ENCODE measurements at regions not wholly inside any gene's neighbourhood (a gene's known extent, or its start where the extent isn't known, plus 50 kb on each side); places are given as distances from the start of the nearest gene placed in this dataset.

GRCh38 chr16:24414534-24414933 is 124.8 kb upstream of the RBBP6 start:
- no peaks in the 10 kb centered on the region for H3K36me3 ChIP-seq (ENCODE audit: insufficient read depth, low read length)
- H2AFZ ChIP-seq (ENCODE audit: low read length) = no peak overlapping the region
- H3K9me2 ChIP-seq (replicated peaks; ENCODE audit: insufficient read depth, low read length) = no peaks in the 10 kb centered on the region
- no peak overlapping the region for H3K4me3 ChIP-seq (ENCODE audit: low read length)
- H3K9me3 ChIP-seq (ENCODE audit: low read length) = no peaks in the 10 kb centered on the region
- H3K27ac ChIP-seq (ENCODE audit: low read length) = no peak overlapping the region
- peaks cover under 1% of the 10 kb centered on the region for H3K4me1 ChIP-seq (ENCODE audit: low read length)
- no peaks in the 10 kb centered on the region; the same call in 1 of the 2 replicates for H3K27me3 ChIP-seq (ENCODE audit: low read length)
- no peaks in the 10 kb centered on the region for H3K79me2 ChIP-seq (ENCODE audit: low read length)
- no peak overlapping the region for H3K9ac ChIP-seq (ENCODE audit: low read length)
- DNase-seq = no peak
- no peaks in the 10 kb centered on the region for H4K20me1 ChIP-seq (ENCODE audit: insufficient read depth, low read depth, low read length)
- no peak overlapping the region for H3K4me2 ChIP-seq (ENCODE audit: low read depth, low read length, poor library complexity, severe bottlenecking)

GRCh38 chr16:24418733-24419132 is 120.6 kb upstream of the RBBP6 start:
- DNase-seq = no peak
- H3K36me3 ChIP-seq (ENCODE audit: insufficient read depth, low read length) = no peaks in the 10 kb centered on the region
- no peak overlapping the region for H3K4me2 ChIP-seq (ENCODE audit: low read depth, low read length, poor library complexity, severe bottlenecking)
- no peaks in the 10 kb centered on the region for H3K9me3 ChIP-seq (ENCODE audit: low read length)
- H3K27me3 ChIP-seq (ENCODE audit: low read length) = no peaks in the 10 kb centered on the region; the same call in 1 of the 2 replicates
- no peak overlapping the region for H3K27ac ChIP-seq (ENCODE audit: low read length)
- H3K9me2 ChIP-seq (replicated peaks; ENCODE audit: insufficient read depth, low read length) = no peaks in the 10 kb centered on the region
- no peak overlapping the region for H3K9ac ChIP-seq (ENCODE audit: low read length)
- no peaks in the 10 kb centered on the region for H4K20me1 ChIP-seq (ENCODE audit: insufficient read depth, low read depth, low read length)
- H3K79me2 ChIP-seq (ENCODE audit: low read length) = no peaks in the 10 kb centered on the region
- no peak overlapping the region for H3K4me3 ChIP-seq (ENCODE audit: low read length)
- H3K4me1 ChIP-seq (ENCODE audit: low read length) = peaks cover 5% of the 10 kb centered on the region
- H2AFZ ChIP-seq (ENCODE audit: low read length) = no peak overlapping the region

GRCh38 chr16:24423312-24423711 is 116.1 kb upstream of the RBBP6 start:
- Histone ChIP-seq H2AFZ (ENCODE audit: low read length) (no peak overlapping the region), H3K79me2 (ENCODE audit: low read length) (no peaks in the 10 kb centered on the region), H3K4me2 (ENCODE audit: low read depth, low read length, poor library complexity, severe bottlenecking) (no peak overlapping the region), H3K4me1 (ENCODE audit: low read length) (peaks cover 5% of the 10 kb centered on the region), H3K9ac (ENCODE audit: low read length) (no peak overlapping the region), H3K36me3 (ENCODE audit: insufficient read depth, low read length) (no peaks in the 10 kb centered on the region), H3K27ac (ENCODE audit: low read length) (no peak overlapping the region), H3K27me3 (ENCODE audit: low read length) (no peaks in the 10 kb centered on the region), H3K9me2 (replicated peaks; ENCODE audit: insufficient read depth, low read length) (no peaks in the 10 kb centered on the region), H3K9me3 (ENCODE audit: low read length) (no peaks in the 10 kb centered on the region), H4K20me1 (ENCODE audit: insufficient read depth, low read depth, low read length) (no peaks in the 10 kb centered on the region), H3K4me3 (ENCODE audit: low read length) (no peak overlapping the region)
- DNase-seq = no peak

DNA sequence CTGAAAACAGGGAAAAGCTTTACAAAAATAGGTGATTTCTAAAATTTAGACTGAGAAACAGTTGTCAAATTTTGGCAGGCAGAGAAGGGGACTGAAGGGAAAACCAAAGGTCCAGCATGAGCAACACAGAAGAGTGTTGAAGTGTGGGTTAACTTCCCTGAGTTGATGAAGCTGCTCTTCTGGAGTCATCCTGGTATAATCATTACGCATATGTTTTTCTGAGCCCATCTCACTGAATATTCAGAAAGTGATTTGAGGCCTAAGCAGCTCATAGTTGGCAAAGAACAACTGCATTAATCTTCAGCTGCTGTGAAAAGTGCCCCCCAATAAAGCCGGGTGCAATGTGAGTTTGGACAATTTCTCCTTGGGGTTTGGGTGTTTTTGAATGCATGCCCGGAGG is 115.0 kb upstream of the RBBP6 start:
- Histone ChIP-seq H3K27me3 (ENCODE audit: low read length) (no peaks in the 10 kb centered on the region), H4K20me1 (ENCODE audit: insufficient read depth, low read depth, low read length) (no peaks in the 10 kb centered on the region), H3K4me1 (ENCODE audit: low read length) (peaks cover 5% of the 10 kb centered on the region), H3K9ac (ENCODE audit: low read length) (no peak overlapping the region), H3K36me3 (ENCODE audit: insufficient read depth, low read length) (no peaks in the 10 kb centered on the region), H3K9me3 (ENCODE audit: low read length) (no peaks in the 10 kb centered on the region), H2AFZ (ENCODE audit: low read length) (no peak overlapping the region), H3K27ac (ENCODE audit: low read length) (no peak overlapping the region), H3K79me2 (ENCODE audit: low read length) (no peaks in the 10 kb centered on the region), H3K4me3 (ENCODE audit: low read length) (no peak overlapping the region), H3K9me2 (replicated peaks; ENCODE audit: insufficient read depth, low read length) (no peaks in the 10 kb centered on the region), H3K4me2 (ENCODE audit: low read depth, low read length, poor library complexity, severe bottlenecking) (no peak overlapping the region)
- no peak for DNase-seq

DNA sequence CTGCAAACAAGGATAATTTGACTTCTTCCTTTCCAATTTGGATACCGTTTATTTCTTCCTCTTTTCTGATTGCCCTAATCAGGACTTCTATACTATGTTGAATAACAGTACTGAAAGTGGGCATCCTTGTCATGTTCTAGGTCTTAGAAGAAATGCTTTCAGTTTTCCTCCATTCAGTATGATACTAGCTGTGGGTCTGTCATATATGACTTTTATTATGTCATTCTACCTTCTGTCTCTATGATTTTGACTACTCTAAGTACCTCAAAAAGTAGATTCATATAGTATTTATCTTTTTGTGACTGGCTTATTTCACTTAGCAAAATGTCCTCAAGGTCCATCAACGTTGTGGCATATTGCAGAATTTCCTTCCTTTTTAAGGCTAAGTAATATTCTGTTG is 111.5 kb upstream of the RBBP6 start:
- H3K36me3 ChIP-seq (ENCODE audit: insufficient read depth, low read length) = no peaks in the 10 kb centered on the region
- H3K4me2 ChIP-seq (ENCODE audit: low read depth, low read length, poor library complexity, severe bottlenecking) = no peak overlapping the region
- no peak overlapping the region for H3K4me3 ChIP-seq (ENCODE audit: low read length)
- H4K20me1 ChIP-seq (ENCODE audit: insufficient read depth, low read depth, low read length) = no peaks in the 10 kb centered on the region
- H3K9me3 ChIP-seq (ENCODE audit: low read length) = no peaks in the 10 kb centered on the region
- no peaks in the 10 kb centered on the region for H3K27me3 ChIP-seq (ENCODE audit: low read length)
- no peak overlapping the region for H3K27ac ChIP-seq (ENCODE audit: low read length)
- no peak for DNase-seq
- H3K4me1 ChIP-seq (ENCODE audit: low read length) = no peaks in the 10 kb centered on the region
- H3K79me2 ChIP-seq (ENCODE audit: low read length) = no peaks in the 10 kb centered on the region
- no peak overlapping the region for H3K9ac ChIP-seq (ENCODE audit: low read length)
- no peaks in the 10 kb centered on the region for H3K9me2 ChIP-seq (replicated peaks; ENCODE audit: insufficient read depth, low read length)
- no peak overlapping the region for H2AFZ ChIP-seq (ENCODE audit: low read length)

DNA sequence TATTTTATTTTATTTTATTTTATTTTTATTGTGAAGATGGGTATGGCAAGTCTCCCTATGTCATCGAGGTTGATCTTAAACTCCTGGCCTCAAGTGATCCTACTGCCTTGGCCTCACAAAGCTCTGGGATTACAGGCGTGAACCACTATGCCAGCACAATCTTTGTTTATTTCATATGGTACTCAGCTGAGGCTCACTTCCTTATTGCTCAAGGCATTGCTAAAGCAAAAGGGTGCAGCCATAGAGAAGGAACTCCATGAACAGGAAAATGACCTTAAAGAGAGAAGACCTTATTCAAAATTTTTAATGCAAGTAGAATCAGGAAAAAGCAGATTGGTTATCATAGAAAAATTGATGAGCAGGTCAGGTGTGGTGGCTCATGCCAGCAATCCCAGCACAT is 110.6 kb upstream of the RBBP6 start:
- Histone ChIP-seq H3K27me3 (ENCODE audit: low read length) (no peaks in the 10 kb centered on the region), H3K36me3 (ENCODE audit: insufficient read depth, low read length) (no peaks in the 10 kb centered on the region), H3K4me2 (ENCODE audit: low read depth, low read length, poor library complexity, severe bottlenecking) (no peak overlapping the region), H2AFZ (ENCODE audit: low read length) (no peak overlapping the region), H3K9ac (ENCODE audit: low read length) (no peak overlapping the region), H3K27ac (ENCODE audit: low read length) (no peak overlapping the region), H3K4me1 (ENCODE audit: low read length) (no peaks in the 10 kb centered on the region), H3K9me2 (replicated peaks; ENCODE audit: insufficient read depth, low read length) (no peaks in the 10 kb centered on the region), H4K20me1 (ENCODE audit: insufficient read depth, low read depth, low read length) (no peaks in the 10 kb centered on the region), H3K9me3 (ENCODE audit: low read length) (no peaks in the 10 kb centered on the region), H3K4me3 (ENCODE audit: low read length) (no peak overlapping the region), H3K79me2 (ENCODE audit: low read length) (no peaks in the 10 kb centered on the region)
- DNase-seq = no peak

DNA sequence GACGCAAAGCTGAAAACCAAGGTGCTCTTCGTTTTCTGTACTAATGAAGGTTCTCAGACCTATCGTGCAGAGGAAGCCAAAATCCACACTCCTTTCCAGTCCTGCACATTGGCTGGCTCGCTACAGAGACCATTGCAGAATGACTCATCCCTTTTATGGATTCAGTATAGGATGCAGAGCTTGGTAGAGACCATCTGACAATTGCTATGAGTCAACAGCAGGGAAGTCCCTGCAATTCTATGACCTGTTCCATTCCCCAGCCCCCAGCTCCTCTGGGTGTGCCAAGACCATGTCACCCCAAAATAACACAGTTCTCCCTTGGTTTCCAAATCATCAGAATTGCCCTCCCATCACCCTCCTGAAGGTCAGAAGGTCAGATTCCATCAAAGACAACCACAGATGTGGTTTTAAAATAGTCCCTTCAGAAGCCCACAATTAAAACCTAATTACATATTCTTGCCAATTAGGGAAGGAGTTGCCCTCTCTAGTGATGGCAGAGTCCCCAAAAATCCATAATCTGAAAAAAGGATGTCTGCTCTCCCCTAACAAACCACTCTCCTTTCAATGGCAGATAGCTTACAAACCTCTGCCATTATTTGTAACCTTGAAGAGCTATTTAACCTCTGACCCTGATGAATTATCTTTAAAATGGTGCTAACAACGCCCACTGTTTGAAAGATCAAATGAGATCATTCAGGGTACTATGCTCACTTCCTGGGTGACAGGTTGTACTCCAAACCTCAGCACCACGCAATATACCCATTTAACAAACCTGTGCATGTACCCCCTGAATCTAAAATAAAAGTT is 108.2 kb upstream of the RBBP6 start:
- H3K4me2 ChIP-seq (ENCODE audit: low read depth, low read length, poor library complexity, severe bottlenecking) = no peak overlapping the region
- no peak for DNase-seq

GRCh38 chr16:24433706-24434105 is 105.7 kb upstream of the RBBP6 start:
- H3K9me2 ChIP-seq (replicated peaks; ENCODE audit: insufficient read depth, low read length) = no peaks in the 10 kb centered on the region
- no peaks in the 10 kb centered on the region for H3K27me3 ChIP-seq (ENCODE audit: low read length)
- no peaks in the 10 kb centered on the region for H3K36me3 ChIP-seq (ENCODE audit: insufficient read depth, low read length)
- H3K4me1 ChIP-seq (ENCODE audit: low read length) = no peaks in the 10 kb centered on the region
- H3K27ac ChIP-seq (ENCODE audit: low read length) = no peak overlapping the region
- DNase-seq = no peak
- no peaks in the 10 kb centered on the region for H3K79me2 ChIP-seq (ENCODE audit: low read length)
- no peak overlapping the region for H3K4me3 ChIP-seq (ENCODE audit: low read length)
- H3K9ac ChIP-seq (ENCODE audit: low read length) = no peak overlapping the region
- H4K20me1 ChIP-seq (ENCODE audit: insufficient read depth, low read depth, low read length) = no peaks in the 10 kb centered on the region
- H3K9me3 ChIP-seq (ENCODE audit: low read length) = no peaks in the 10 kb centered on the region
- H2AFZ ChIP-seq (ENCODE audit: low read length) = no peak overlapping the region
- no peak overlapping the region for H3K4me2 ChIP-seq (ENCODE audit: low read depth, low read length, poor library complexity, severe bottlenecking)

More for the DNA sequence above, 108.2 kb upstream of the RBBP6 start:
- Histone ChIP-seq H4K20me1 (ENCODE audit: insufficient read depth, low read depth, low read length) (no peaks in the 10 kb centered on the region), H3K4me3 (ENCODE audit: low read length) (no peak overlapping the region), H2AFZ (ENCODE audit: low read length) (no peak overlapping the region), H3K9me2 (replicated peaks; ENCODE audit: insufficient read depth, low read length) (no peaks in the 10 kb centered on the region), H3K36me3 (ENCODE audit: insufficient read depth, low read length) (no peaks in the 10 kb centered on the region), H3K9ac (ENCODE audit: low read length) (no peak overlapping the region), H3K27ac (ENCODE audit: low read length) (no peak overlapping the region), H3K79me2 (ENCODE audit: low read length) (no peaks in the 10 kb centered on the region), H3K4me1 (ENCODE audit: low read length) (no peaks in the 10 kb centered on the region), H3K9me3 (ENCODE audit: low read length) (no peaks in the 10 kb centered on the region), H3K27me3 (ENCODE audit: low read length) (no peaks in the 10 kb centered on the region)
